Psoas muscle (tissue), 7 donors: ENCODE measurements at regions not wholly inside any gene's neighbourhood (a gene's known extent, or its start where the extent isn't known, plus 50 kb on each side); places are given as distances from the start of the nearest gene placed in this dataset.

Experiments
- ATAC-seq, 4 donors: fragments of 200-7000 bp; cut with Tn5 transposase; one replicate each; pipeline ENCODE4 v1.9.1; 2020; ENCODE audit warnings: moderate library complexity in 3 of 4, mild to moderate bottlenecking in 2 of 4
- DNase-seq, 2 donors: peaks; one replicate each; pipeline ENCODE4 v3.0.0-alpha.2; 2020
- H3K27ac ChIP-seq: fragments of 200-600 bp; one replicate; pipeline ENCODE4 v1.8.0; 2022
- H3K27me3 ChIP-seq, 3 donors: fragments of 200-600 bp in 1 of 3; one replicate each; pipeline versions ENCODE4 v1.6.1 to v1.8.0; 2013 to 2022; ENCODE audit warnings: low read length in 2 of 3, mild to moderate bottlenecking in 2 of 3, moderate library complexity in 1 of 3; ENCODE audit not compliant: insufficient read depth in 3 of 3
- H3K36me3 ChIP-seq, 2 donors: fragments of 200-600 bp in 1 of 2; one replicate each; pipeline versions ENCODE4 v1.6.1 to v1.8.0; 2013 to 2022; ENCODE audit warnings: low read depth in 1 of 2, mild to moderate bottlenecking in 1 of 2, moderate library complexity in 1 of 2; ENCODE audit not compliant: insufficient read depth in 1 of 2
- H3K4me1 ChIP-seq: fragments of 200-600 bp; one replicate; pipeline ENCODE4 v1.8.0; 2022
- H3K4me3 ChIP-seq: fragments of 200-600 bp; one replicate; pipeline ENCODE4 v1.8.0; 2022; ENCODE audit warnings: mild to moderate bottlenecking
- H3K9me3 ChIP-seq: fragments of 200-600 bp; one replicate; pipeline ENCODE4 v1.8.0; 2022
- WGBS, 3 donors: extraction: QIAGEN DNeasy Blood & Tissue Kit; methylation state at CpG; one replicate each; pipeline versions ENCODE4 v1.1.6 to v1.1.7; 2013; 5-methylcytosine and 5-hydroxymethylcytosine counted together
- intact Hi-C, 2 donors: fragments of 100-400 bp; cut with DNase I; formaldehyde crosslinking; loops; one replicate each; pipeline versions ENCODE4 v1.11.0 to v1.14.2; 2022
- TF ChIP-seq, protein P1 (sequence below): fragments of 200-600 bp; IDR thresholded peaks from one replicate; pipeline ENCODE4 v1.8.0; 2022; ENCODE audit warnings: antibody characterized with exemption
- donor health status: healthy with polysubstance abuse.
- donor health status: DM: no; HTN: no; CAD: no; lungs with moderate emphysema.
- donor health status: Bipolar disorder and iron deficiency.
- donor health status: healthy.
- donor health status: DM: yes; HTN: yes; CAD: no.
- donor health status: DM: no; HTN: no; CAD: no.
- donor health status: DM: yes; HTN: yes; CAD: no.

DNA sequence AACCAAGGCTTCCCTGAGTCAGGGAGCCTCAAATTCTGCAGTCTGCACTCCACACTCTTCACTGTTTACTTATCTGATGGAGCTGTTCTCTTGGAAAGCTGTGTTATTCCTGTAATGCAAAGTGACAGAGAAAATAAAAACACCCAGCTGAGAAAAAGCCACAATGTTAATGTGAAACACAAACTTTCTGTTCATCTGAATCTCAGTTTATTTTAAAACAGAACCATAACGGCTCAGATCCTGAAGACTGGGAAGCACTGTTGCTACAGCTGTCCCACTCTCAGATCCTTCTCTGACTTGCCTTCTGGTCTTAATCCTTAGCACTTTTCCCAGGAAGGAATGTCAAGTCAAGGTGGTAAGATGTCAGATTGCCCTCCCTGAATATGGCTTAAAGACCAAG is 736.6 kb downstream of the DHX35 start:
- Histone ChIP-seq H3K4me1 (no peaks in the 10 kb centered on the region), H3K36me3 (no peaks in the 10 kb centered on the region), H3K9me3 (no peaks in the 10 kb centered on the region), H3K27ac (no peak overlapping the region), H3K4me3 (no peak overlapping the region), H3K27me3 (peaks cover 0 to 2% (median 0%) of the 10 kb centered on the region in 3 donors)
- no peak for DNase-seq
- TF ChIP-seq, protein P1, sequence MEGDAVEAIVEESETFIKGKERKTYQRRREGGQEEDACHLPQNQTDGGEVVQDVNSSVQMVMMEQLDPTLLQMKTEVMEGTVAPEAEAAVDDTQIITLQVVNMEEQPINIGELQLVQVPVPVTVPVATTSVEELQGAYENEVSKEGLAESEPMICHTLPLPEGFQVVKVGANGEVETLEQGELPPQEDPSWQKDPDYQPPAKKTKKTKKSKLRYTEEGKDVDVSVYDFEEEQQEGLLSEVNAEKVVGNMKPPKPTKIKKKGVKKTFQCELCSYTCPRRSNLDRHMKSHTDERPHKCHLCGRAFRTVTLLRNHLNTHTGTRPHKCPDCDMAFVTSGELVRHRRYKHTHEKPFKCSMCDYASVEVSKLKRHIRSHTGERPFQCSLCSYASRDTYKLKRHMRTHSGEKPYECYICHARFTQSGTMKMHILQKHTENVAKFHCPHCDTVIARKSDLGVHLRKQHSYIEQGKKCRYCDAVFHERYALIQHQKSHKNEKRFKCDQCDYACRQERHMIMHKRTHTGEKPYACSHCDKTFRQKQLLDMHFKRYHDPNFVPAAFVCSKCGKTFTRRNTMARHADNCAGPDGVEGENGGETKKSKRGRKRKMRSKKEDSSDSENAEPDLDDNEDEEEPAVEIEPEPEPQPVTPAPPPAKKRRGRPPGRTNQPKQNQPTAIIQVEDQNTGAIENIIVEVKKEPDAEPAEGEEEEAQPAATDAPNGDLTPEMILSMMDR: no peak
- intact Hi-C loops: no loop called here
- ATAC-seq: no peak
- WGBS, 3 donors: 9 to 25% (median 19%) methylated on average over 1 of the region's 1 CpG

DNA sequence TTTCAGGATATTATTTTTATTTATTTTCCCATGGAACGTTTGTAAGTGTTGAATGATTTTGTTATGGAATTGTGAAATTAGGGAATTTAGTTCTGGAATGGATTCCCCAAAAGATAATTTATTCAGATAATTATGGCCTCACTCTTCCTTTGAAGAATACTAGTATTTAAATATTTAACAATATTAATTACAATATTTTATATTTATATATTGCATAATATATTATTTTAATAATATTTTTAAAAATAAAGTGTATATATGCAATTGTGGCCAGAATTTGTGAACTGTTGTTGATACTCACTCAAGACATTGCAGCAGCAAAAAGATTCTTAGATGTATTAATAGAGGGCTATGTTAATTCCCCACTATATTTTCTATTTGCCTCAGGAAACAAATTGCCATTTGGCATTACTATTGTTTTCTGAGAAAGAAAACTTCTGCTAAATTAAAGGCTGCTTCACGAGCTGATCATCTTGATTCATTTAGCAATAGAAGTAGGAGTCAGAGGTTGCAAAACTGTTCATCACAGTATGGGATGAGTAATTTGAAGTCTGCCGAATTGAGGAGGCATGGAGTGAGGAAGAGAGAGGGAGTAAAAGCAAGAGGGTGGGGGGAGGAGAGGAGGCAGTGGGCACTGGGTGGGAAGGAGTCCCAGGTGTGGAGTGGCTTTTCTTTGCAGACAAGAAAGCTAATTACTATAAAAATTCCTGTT is 729.2 kb downstream of the DHX35 start:
- WGBS, 3 donors: 37 to 49% (median 45%) methylated on average over 3 of the region's 3 CpGs
- DNase-seq (no peak), ATAC-seq (no peak)
- intact Hi-C loops: no loop called here
- Histone ChIP-seq H3K9me3 (no peaks in the 10 kb centered on the region), H3K36me3 (no peaks in the 10 kb centered on the region), H3K4me1 (no peaks in the 10 kb centered on the region), H3K4me3 (no peak overlapping the region), H3K27ac (no peak overlapping the region), H3K27me3 (no peaks in the 10 kb centered on the region)
- TF ChIP-seq, protein P1: no peak

DNA sequence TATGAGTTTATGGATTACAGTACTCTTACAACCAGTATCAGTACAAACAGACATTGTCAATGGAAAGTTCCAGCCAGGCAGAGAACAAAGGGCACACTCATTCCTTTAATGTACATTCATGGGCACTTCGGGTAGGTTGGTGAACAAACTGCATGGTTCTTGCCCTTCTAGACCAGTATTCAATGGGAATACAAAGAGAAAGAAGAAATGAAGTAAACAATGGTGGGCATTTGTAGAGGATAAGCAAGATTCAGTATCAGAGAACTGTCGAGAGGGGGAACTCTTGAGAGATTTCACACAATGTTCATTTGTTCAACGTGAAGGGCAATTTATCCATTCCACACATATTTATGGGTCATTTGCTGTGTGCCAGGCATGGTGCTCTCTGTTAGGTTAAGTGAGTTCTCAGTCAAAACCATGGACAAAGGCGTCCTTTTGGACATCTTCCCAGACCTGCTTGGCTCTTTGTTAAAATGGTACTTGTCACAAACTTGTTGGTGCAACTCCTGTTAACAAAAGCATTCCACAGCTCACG is 714.8 kb downstream of the DHX35 start:
- DNase-seq: no peak
- 31 to 48% (median 34%) methylated on average over 5 of the region's 5 CpGs for WGBS, 3 donors
- TF ChIP-seq, protein P1: no peak
- Histone ChIP-seq H3K36me3 (no peaks in the 10 kb centered on the region), H3K27me3 (no peaks in the 10 kb centered on the region), H3K27ac (no peak overlapping the region), H3K4me1 (no peaks in the 10 kb centered on the region), H3K4me3 (no peak overlapping the region), H3K9me3 (no peaks in the 10 kb centered on the region)
- no peak for ATAC-seq
- intact Hi-C loops: no loop called here

DNA sequence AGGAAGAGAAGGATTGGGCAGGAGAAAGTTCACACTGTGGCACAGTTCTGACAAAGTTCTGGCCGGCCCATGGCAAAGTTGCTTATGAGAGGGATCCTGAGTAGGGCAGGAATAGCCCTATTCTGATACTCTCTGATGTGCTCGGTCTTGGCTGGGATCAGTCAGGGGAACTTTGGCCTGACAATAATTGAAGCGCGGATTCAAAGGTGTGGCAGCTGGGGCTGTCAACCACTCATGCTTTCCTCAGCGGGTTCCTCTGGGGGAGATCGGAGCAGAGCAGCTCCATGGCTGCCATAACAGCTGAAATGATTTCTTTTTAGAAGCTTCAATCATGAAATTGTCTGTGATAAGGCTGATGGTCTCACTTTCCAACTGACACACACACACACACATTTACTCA is 714.1 kb downstream of the DHX35 start:
- DNase-seq (no peak), ATAC-seq (no peak)
- Histone ChIP-seq H3K9me3 (no peaks in the 10 kb centered on the region), H3K27me3 (no peaks in the 10 kb centered on the region), H3K4me3 (no peak overlapping the region), H3K4me1 (no peaks in the 10 kb centered on the region), H3K27ac (no peak overlapping the region), H3K36me3 (no peaks in the 10 kb centered on the region)
- TF ChIP-seq, protein P1: no peak
- 89 to 91% (median 90%) methylated on average over 6 of the region's 6 CpGs for WGBS, 3 donors
- intact Hi-C loops: no loop called here

DNA sequence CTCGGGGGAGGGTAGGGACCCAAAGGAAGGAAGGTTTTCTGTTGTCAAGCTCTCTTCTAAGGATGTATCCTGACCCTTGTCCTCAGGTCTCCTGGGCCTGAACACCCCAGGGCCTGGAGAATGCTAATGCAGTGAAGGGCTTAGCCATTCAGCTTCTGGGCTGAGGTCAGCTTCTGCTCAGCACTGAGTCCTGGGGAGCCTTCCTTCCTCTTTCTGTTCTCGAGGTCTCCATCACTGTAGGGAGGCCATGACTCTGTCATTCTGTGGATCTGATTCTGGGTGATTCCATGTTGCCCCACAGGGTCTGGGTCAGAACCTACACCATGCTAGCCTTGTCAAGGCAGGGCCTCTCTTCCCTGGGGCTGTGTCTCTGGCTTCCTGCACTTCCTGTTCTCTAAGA is 712.7 kb downstream of the DHX35 start:
- ATAC-seq (no peak), DNase-seq (no peak)
- Histone ChIP-seq H3K27me3 (no peaks in the 10 kb centered on the region), H3K36me3 (no peaks in the 10 kb centered on the region), H3K27ac (no peak overlapping the region), H3K4me1 (no peaks in the 10 kb centered on the region), H3K9me3 (no peaks in the 10 kb centered on the region), H3K4me3 (no peak overlapping the region)
- TF ChIP-seq, protein P1: no peak
- WGBS, 3 donors: 41 to 61% (median 60%) methylated on average over 2 of the region's 2 CpGs
- intact Hi-C loops: no loop called here
